ENCODE measurements at regions not wholly inside any gene's neighbourhood (a gene's known extent, or its start where the extent isn't known, plus 50 kb on each side); places are given as distances from the start of the nearest gene placed in this dataset.

DNA sequence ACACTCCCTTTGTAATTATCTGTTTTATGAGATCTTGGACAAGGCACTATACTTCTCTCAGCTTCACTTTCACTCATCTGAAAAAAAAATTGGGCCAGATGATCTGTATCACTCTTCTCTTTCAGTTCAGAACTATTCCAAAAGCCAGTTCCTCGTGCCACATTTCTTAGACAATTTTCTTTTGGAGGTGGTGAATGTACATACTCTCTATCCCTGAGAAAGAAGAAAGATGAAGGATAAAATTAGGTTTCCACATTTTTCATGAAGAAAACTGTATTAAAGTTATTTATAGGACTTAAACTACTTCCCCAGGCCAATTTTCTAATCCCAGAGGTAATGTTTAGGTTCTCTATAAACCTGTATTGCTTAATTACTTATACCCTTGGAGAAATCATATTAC lies 171.6 kb downstream of the SLC6A15 start:
- ATAC-seq (no peak), DNase-seq (no peak)

DNA sequence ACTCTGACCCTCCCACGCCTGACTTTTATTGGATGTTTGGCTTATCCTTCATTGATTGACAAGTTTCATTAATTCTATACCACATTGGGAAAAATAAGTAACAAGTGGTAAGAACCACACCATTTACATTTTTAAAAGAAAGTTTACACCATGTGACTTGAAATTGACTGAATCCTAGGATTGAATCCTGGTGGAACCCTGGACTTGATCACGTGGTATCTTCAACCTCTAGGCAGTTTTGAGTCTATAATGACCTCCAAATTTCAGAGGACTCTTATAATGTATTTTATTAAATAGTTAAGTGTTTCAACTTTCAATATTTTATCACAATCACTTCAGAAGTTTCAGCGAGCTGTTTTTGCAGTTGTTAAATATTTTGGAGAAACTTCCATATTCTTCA lies 172.0 kb downstream of the SLC6A15 start:
- no peak for DNase-seq
- no peak for ATAC-seq

DNA sequence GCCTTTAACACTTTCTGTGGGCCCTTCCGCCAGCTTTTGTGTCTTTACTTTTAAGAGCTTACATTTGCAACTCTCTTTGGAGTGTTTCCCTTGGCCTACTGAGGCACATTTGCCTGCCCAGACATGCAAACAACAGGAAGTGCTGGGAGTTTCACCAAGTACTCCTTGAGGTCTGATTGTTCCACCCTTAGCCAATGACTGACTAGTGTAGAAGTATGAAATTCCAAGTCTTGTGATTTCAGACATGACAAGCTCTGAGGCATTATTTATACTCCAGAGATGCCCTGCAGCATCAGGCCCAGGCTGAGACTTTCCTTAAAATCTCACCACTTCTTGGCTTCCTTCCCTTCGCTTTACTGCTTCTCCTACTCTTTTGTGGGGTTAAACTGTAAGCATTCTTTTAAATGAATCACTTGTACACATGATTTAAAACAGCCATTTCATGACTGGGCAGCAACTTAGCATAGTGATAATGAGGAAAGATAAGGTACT lies 174.1 kb downstream of the SLC6A15 start:
- no peak for ATAC-seq
- DNase-seq = no peak

DNA sequence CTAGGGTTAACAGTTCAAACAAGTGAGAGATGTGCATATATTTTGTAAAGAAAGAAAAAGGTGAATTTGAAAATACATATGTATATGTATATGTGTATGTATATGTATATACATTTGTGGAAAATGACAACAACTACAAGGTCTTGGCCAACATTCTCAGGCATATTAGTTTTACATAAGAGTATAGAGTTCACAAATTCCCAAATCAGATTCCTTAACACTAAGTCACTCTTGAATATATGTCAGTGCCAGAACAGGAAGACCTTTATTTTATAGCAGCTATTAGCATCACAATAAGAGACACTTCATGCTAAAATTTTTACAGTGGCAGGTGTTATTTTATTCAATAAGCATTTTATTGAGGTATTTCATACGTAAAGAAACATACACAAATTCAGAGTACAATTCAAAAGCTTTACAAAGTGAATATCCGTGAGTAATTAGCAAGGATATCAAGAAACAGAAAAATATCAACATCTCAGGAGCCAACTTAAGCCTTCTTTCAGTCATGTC lies 179.7 kb downstream of the SLC6A15 start:
- no peak for DNase-seq
- ATAC-seq = no peak

DNA sequence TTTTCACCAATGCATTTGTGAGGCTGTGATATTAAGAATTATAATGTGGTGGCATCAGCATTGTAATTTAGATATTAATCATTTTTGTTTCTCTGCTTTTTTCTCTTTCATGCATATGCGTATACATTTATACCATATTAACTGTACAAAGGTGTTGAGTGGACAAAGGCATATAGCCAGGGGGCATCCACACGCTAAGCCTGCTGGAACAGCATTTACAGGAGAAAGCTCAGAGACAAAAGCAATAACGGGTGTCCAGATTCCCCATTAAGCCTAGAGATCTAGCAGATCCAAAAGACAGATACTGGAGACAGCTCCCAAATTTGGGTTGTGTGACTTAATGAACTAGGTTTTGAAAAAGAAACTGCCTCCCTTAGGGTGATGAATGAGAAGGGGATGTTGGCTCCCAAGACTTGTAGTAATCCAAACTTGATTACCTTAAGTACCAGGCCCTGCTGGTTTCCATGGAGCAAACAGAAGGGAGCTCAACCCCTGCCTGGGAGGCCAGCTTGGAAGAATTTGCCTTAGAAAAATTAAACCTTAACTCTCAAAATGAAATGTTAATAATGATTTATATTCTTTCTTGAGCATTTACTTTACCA lies 181.9 kb downstream of the SLC6A15 start:
- ATAC-seq (no peak), DNase-seq (no peak)

DNA sequence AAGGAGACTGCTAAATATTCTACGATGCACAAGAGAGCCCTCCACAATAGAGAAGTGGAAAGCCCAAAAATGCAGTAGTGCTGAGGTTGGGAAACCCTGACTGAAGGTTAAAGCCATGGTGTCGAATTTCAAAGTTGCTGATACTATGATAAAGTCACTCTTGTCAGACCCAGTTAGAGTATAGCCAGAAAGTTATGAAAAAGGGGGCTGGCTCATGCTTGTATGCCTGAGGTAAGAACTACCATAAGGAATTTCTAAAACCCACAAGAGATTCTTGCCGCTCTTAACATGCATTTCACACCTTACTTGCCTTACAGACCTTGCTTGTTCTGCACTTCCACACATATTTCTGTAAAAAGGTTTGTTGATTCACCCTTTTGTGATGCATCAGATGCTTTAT lies 184.6 kb downstream of the SLC6A15 start:
- ATAC-seq (no peak), DNase-seq (no peak)

DNA sequence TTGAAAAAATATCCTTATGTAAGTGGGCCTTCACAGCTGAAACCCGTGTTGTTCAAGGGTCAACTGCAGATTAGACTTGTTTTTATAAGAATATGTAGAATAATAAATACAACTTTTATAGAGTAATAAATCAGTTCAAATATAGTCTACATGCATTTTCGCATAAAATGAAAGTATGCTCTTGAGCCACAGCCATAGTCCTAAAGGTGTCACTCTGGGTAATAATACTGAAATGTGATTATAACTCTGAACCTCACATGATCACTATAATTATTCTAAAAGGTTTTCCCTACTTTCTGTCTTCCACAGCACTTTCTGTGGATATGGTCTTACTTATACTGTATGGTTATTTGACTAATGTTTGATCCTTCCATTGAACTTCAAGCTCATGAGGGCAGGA lies 185.8 kb downstream of the SLC6A15 start:
- ATAC-seq (no peak), DNase-seq (no peak)

DNA sequence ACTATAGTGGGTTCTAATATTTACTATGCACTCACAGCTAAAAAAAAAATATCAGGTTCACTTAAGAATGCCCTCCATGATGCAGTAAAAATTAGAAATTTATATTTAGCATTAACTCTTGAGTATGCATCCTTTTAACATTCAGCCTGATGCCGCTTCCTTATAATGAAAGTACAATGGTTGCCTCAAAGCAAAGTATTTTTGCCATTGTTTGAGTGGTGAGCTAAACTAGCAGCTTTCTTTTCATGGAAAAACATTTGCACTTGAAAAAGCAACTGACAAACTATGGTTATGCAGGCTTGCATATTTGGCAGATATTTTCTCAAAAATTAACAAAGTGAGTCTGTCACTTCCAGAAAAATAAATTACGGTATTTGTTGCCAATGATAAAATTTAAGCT lies 188.6 kb downstream of the SLC6A15 start:
- no peak for ATAC-seq
- no peak for DNase-seq

DNA sequence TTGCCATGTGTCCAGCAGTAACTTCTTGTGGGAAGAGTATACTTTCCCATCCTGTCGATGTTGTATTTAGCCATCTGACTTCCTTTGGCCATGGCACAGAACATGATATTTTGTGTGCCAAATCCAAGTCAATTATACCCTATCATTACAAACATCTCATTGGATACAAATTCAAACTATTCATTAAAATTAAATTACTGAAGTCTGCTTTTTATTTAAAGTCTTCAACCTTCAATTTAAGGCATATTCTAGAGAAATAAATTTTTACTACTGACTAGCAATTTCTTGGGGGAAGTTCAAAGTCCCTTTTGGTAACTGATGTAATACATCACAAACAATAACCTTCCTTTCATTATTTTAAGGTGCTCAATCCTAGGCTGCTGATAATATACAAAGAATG lies 192.6 kb downstream of the SLC6A15 start:
- DNase-seq = no peak
- ATAC-seq = no peak

DNA sequence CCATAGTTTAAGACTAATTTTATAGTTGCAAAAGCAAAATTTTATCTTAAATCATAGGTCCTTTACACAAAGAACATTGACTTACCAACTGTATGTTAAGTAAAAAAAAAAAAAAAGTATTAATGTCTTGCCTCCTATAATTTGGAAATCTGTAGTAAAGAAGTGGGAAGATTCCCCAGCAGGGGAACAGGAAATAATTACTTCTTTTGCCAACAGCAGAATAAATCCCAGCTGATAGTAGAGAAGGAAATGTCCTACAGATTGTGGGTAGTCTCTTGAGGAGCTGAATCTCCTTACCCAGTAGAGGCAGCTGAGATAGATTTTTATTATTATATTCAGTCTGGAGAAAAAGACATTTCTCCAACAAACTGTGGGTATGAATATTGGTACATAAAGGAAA lies 193.7 kb downstream of the SLC6A15 start:
- no peak for DNase-seq

DNA sequence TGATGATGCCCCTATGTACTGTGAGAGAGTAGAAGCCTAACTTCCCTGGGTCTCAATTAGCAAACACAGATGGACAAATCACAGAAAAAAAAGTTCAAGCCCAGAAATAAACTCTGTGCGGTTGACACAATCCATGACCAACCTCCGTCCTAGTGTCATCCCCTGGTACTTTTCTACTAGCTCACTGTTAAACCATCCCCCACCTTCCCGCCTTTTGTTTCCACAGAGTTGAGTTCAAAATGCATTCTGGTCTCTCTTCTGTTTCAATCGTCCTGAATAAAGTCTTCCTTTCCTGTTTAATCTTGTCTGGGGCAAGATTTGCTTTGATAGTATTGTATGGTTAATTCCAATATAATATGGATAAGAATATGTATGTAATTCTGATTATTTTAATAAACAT lies 199.9 kb downstream of the SLC6A15 start:
- ATAC-seq (no peak), DNase-seq (no peak)

More for the DNA sequence above, 193.7 kb downstream of the SLC6A15 start:
- ATAC-seq = no peak

DNA sequence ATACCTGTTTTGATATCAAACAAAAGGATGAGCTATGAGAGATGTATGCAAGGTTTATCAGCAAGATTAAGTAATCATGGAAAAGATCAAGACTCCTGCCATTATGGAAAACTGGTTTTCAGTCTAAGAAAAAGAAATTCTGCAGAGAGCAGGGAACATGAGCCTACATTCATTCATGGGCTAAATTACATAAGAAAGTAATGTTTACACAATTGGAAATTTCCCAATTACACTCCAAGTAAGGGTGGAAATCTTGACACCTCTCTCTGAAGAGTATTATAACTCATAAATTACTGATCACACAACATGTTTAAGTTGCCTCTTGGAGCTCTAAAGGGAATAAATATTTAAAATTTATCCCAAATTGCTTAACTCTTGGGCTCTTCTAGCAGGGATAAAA lies 206.2 kb downstream of the SLC6A15 start:
- no peak for DNase-seq
- no peak for ATAC-seq

DNA sequence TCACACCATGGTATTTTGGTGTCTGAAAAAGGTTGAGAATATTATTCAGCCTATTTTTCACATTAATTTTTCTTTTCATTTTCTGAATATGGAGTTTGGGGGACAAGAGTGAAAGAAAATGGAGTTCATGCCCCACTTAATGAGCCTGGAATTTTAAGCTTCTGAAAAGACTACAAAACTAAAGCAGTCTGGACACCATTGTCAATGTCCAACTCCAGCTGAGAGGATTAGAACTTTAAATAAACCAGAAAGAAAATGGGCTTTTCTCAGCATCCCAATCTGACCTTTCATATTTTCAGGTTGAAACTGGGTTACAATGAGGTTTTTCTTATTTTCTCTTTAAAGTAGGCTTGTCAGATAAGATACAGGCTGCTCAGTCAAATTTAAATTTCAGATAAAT lies 207.7 kb downstream of the SLC6A15 start:
- ATAC-seq (no peak), DNase-seq (no peak)

DNA sequence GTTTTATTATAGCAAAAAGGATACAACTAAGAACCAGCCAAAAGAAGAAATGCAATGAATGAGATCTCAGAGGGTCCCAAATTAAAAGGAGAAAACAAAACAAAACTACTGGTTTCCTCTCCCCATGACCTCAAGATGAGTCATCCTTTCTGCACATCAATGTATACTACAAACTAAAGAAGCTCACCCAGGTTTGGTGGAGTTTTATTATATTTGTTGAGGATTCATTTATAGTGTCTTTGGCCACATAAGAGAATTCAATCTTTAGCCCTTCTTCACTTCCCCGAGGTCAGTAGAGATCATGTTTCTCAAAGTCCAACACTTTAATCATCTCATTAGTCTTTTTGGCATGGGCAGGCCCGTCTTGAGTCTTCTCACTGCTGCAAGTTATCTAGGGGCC lies 210.6 kb downstream of the SLC6A15 start:
- no peak for ATAC-seq
- no peak for DNase-seq

DNA sequence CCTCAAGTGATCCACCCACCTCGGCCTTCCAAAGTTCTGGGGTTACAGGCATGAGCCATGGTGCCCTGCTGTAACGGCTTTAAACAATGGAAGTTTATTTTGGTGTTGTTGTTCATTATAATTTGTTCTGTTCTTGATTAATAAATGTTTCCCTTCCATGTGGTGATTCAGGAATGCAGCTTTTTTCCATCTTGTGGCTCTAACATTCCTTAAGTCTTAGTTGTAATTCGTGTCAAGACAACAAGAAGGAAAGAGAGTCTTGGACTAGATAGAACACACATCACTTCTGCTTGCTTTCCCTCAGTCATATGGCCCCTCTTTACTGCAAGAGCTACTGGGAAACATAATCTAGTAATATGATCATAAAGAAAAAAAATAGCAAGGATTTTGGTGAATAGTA lies 211.6 kb downstream of the SLC6A15 start:
- DNase-seq (no peak), ATAC-seq (no peak)

DNA sequence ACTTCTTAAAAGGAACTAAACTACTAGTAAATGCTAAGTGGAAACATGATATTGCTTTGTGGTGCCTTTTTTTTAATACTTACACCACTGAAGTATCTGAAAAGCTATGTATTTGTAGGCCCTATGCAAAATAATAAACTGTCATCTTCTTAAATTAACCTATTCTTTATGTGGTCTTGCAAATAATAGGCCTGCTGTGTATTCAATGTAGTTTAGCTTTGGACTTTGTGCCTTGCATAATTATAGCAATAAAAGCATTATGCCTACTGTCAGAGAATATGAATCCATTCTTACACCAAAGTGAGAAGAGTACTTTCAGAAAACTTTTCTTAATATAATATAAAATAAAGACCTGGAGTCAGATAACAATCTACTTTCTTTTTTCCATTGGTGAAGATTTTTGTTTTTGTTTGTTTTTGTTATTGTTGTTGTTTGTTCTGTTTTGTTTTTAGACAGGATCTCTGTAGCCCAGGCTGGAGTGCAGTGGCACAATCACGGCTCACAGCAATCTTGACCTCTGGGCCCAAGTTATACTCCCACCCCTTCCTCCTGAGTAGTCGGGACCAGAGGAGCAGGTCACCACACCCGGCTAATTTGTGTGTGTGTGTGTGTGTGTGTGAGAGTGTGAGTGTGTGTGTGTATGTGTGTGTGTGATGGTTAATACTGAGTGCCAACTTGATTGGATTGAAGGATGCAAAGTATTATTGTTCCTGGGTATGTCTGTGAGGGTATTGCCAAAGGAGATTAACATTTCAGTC lies 213.8 kb downstream of the SLC6A15 start:
- no peak for DNase-seq

DNA sequence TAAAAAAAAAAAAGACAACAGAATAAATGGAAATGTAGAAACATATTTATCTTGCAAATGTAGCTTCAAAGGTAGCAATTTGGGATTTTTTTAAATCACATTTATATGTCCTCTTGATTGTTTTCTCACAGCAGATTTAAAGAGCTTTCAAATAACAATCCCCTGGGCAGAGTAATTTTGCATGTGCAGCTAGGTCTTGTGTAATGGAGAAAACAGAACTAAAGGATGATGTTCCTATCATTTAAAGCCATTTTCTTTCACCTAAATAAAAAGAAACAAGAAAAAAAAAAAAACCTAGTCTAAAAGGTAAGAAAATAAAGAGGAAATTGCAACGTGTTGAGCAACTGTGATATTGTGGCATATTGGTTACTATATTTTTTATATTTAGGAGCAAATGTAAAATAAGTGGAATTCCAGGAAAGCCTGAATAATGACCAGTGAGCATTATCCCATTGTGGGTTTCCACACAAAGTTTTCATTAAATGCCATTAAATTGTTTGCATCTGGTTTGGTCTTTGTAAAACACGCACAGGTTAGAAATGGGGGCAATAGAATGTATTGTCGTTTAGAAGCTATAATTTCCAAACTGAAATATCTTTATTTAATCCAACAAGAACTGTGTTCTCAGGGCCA lies 215.6 kb downstream of the SLC6A15 start:
- DNase-seq (no peak), ATAC-seq (no peak)

More for the DNA sequence above, 213.8 kb downstream of the SLC6A15 start:
- ATAC-seq = no peak

DNA sequence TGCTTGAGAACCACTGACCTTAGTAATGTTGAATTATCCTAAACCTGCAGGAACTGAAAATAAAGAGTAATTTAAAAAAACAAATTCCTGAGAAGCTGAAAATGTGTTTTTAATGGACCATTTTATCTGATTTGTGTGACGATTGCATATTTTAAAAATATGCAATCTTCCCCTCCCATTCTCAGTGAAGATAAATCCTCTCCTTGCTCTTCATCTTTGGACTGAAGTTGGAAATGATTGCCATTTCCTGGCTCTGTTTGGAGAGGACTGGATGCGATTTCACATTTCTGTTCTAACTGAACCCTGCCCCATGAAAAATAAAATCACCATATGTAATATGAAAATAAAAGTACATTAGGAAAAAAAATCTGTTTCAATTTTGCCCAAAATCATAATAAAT lies 216.3 kb downstream of the SLC6A15 start:
- no peak for ATAC-seq
- DNase-seq = no peak

DNA sequence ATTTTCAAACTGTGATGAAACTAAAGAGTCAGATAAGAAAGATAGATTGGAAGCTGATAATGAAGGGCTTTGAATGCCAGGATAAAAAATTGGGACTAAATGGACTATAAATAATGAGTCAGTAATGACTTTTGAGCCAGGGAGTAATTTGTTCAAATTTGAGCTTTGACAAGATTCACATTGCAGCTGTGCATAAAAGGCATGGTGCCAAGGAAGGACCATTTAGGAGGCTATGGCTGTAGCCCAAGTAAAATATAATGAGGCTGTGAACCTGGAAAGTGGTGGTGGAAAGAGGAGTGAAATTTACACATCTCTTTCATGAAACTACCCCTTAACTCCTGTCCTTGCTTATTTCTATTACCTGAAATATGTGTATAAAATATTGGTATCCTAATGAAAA lies 218.5 kb downstream of the SLC6A15 start:
- ATAC-seq (no peak), DNase-seq (no peak)

DNA sequence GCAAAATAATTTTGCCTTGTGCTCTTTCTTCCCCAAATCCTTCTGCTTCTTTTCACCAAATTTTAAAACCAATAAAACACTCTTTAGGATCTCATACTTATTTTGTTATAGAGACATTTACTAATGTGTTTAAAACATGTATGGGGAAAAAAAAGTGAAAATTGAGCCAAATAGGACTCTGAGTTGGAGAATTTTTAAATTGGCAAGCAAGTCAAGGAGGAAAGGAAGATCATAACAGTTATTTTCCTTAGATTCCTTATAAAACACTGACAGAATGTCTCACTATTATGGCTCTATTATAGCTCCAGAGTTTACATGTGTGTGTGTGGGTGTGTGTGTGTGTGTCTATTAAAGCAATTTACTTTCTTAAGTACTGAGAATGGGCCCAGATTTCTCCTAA lies 220.5 kb downstream of the SLC6A15 start:
- no peak for ATAC-seq

DNA sequence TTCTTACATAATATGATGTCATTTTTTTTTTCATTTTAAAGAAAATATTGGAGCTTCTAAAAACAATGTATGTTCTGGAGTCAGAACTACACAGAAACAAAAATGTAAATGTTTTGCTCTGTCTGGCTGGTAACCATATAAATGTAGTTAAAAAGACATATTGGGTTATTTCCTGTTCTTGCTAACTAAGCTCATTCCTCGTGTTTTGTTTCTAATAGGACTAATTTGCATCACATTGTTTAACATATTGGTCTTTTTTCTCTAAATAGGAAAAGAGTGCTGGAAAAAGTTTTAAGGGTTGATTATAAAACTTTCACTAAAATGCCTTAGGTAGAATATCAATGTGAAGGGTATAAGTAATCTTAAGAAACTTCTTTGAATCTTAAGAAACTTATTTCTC lies 221.3 kb downstream of the SLC6A15 start:
- DNase-seq (no peak), ATAC-seq (no peak)

More for the DNA sequence above, 220.5 kb downstream of the SLC6A15 start:
- no peak for DNase-seq

DNA sequence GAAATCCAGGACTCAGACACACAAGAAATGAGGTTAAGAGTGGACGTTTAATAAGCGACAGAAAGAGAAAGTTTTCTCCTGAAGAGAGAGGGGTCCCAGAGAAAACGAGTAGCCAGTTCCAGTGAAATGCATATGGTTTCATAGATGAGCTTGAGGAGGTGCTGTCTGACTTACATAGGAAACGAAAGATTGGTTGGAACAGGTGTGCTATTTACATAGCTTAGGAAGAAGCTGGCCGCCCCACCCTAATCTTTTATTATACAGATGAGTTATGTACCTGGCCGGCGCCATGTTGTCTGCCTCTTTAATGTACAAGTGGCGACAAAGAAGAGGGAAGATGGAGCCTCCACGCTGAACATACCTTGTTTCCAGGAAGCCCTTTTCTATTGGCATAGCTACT lies 223.0 kb downstream of the SLC6A15 start:
- ATAC-seq = no peak
- no peak for DNase-seq

DNA sequence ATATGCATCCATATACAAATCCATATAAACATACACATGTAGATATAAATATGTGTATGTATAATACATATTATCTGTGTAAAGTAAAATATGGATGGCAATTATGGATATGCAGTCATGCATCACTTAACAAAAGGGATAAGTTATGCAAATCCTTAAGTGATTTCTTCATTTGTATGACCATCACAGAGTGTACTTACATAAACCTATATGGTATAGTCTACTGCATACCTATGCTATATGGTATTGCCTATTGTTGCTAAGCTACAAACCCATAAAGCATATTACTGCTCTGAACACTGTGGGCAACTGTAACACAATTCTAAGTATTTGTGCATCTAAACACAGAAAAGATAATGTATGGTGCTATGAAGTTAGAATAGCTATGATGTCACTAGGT lies 227.2 kb downstream of the SLC6A15 start:
- DNase-seq (no peak), ATAC-seq (no peak)
